ENCODE measurements at regions not wholly inside any gene's neighbourhood (a gene's known extent, or its start where the extent isn't known, plus 50 kb on each side); places are given as distances from the start of the nearest gene placed in this dataset.

DNA sequence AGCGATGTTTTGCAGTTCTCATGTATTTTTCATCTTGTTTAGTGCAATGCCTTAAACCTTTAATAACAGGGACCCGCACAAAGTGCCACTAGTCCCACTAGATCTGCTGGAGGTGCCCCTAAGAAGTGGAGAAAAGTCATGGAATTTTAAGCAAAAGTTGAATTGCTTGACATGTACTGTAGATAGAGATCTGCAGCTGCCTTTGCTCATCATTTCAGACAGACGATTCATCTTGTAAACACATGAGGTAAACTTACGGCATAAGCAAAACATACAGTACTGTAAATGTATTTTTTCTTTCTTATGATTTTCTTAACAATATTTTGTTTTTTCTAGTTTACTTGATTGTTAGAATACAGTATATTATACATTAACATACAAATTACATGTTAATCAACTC is 295.6 kb downstream of the CASP12 start:
- H3K9me2 ChIP-seq (replicated peaks; ENCODE audit: low read length), result no peaks in the 10 kb centered on the region
- ChIA-PET POLR2A (ENCODE audit: unreplicated experiment) (no interaction called here), CTCF (no interaction called here)
- intact Hi-C loops (cut with micrococcal nuclease), result loop anchor here (10.0 kb wide), 1 partner anchor 342 kb away; no protein-coding TSS in a partner anchor
- no peaks in the 10 kb centered on the region; the same call in 1 of the 2 replicates for H3K36me3 ChIP-seq (ENCODE audit: low read depth, low read length)
- no peaks in the 10 kb centered on the region for H3K79me2 ChIP-seq (ENCODE audit: low read length)
- TF ChIP-seq, protein P1, sequence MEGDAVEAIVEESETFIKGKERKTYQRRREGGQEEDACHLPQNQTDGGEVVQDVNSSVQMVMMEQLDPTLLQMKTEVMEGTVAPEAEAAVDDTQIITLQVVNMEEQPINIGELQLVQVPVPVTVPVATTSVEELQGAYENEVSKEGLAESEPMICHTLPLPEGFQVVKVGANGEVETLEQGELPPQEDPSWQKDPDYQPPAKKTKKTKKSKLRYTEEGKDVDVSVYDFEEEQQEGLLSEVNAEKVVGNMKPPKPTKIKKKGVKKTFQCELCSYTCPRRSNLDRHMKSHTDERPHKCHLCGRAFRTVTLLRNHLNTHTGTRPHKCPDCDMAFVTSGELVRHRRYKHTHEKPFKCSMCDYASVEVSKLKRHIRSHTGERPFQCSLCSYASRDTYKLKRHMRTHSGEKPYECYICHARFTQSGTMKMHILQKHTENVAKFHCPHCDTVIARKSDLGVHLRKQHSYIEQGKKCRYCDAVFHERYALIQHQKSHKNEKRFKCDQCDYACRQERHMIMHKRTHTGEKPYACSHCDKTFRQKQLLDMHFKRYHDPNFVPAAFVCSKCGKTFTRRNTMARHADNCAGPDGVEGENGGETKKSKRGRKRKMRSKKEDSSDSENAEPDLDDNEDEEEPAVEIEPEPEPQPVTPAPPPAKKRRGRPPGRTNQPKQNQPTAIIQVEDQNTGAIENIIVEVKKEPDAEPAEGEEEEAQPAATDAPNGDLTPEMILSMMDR (conservative IDR thresholded peaks at IDR 0.05; ENCODE audit: low read depth, low read length), result no peak
- TF ChIP-seq EZH2 (IDR thresholded peaks at IDR 0.05; ENCODE audit: low read length, unreplicated experiment), result no peak
- no peak for TF ChIP-seq EZH2phosphoT487 (IDR thresholded peaks at IDR 0.05; ENCODE audit: borderline replicate concordance, low read length)
- H2AFZ ChIP-seq (ENCODE audit: low read length), result 0 out of 2 replicates have a peak overlapping the region, but pooled peaks have one; percentile 40
- H3F3A ChIP-seq (ENCODE audit: low read length, unreplicated experiment), result no peaks in the 10 kb centered on the region
- DNase-seq (peak; percentile 23), ATAC-seq (peak; percentile 74)
- H3K4me1 ChIP-seq (ENCODE audit: insufficient read depth, low read length), result peaks cover 13% of the 10 kb centered on the region
- H3K4me3 ChIP-seq (ENCODE audit: low read length), result no peak overlapping the region
- no peaks in the 10 kb centered on the region for H3K27me3 ChIP-seq (ENCODE audit: low read length)
- H3K27ac ChIP-seq (ENCODE audit: low read length), result no peak overlapping the region
- H3K9ac ChIP-seq (ENCODE audit: low read length), result no peak overlapping the region
- BruUV-seq (replicated peaks), result no TSS peak
- H3K9me3 ChIP-seq (ENCODE audit: low read length), result no peaks in the 10 kb centered on the region
- H3K4me2 ChIP-seq (ENCODE audit: low read length), result peak overlapping the region; percentile 16; the same call in 1 of the 2 replicates
- no peaks in the 10 kb centered on the region for H4K20me1 ChIP-seq (ENCODE audit: low read length)

DNA sequence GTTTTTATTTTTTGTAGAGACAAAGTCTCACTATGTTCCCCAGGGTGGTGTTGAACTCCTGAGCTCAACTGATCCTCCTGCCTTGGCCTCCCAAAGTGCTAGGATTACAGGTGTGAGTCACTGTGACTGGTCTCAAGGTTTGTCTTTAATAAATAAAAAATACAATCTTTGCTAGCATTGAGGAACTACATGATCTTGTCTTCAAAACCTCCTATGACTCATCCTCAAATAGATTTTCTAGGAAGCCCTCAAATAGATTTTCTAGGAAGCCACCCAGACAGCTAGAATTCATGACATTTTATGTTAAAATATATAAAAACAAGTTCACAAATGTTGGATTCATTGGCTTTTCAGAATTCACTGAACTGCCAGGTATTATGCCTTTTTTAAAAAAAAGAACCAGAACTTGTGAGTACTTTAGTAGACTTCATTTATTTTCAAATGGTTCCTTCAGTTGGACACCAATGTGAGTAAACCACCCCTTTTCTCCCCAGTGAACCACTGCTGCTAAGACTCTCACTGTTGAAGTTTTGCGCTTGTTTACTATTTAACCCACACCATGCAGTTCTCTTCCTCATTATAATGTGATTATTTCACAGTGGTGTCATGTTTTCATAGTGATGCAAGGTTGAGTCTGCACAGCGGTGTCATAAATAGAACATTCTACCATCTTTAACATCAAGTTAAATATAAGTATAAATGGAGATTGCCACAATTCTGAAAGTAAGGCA is 303.9 kb downstream of the CASP12 start:
- Histone ChIP-seq H4K20me1 (ENCODE audit: low read length) (no peaks in the 10 kb centered on the region), H3K4me2 (ENCODE audit: low read length) (no peak overlapping the region), H3K27me3 (ENCODE audit: low read length) (no peaks in the 10 kb centered on the region), H3K27ac (ENCODE audit: low read length) (no peak overlapping the region), H3F3A (ENCODE audit: low read length, unreplicated experiment) (no peaks in the 10 kb centered on the region), H3K4me3 (ENCODE audit: low read length) (no peak overlapping the region), H3K9me3 (ENCODE audit: low read length) (no peaks in the 10 kb centered on the region), H3K9ac (ENCODE audit: low read length) (no peak overlapping the region), H3K9me2 (replicated peaks; ENCODE audit: low read length) (no peaks in the 10 kb centered on the region), H3K4me1 (ENCODE audit: insufficient read depth, low read length) (peaks cover 10% of the 10 kb centered on the region; the same call in 1 of the 2 replicates), H3K36me3 (ENCODE audit: low read depth, low read length) (no peaks in the 10 kb centered on the region), H3K79me2 (ENCODE audit: low read length) (no peaks in the 10 kb centered on the region), H2AFZ (ENCODE audit: low read length) (no peak overlapping the region)
- intact Hi-C loops (cut with micrococcal nuclease), result loop anchor here (10.0 kb wide), 1 partner anchor 670 kb away; no protein-coding TSS in a partner anchor
- CTCF ChIA-PET, result no interaction called here
- BruUV-seq (replicated peaks), result no TSS peak
- POLR2A ChIA-PET (ENCODE audit: unreplicated experiment), result no interaction called here
- TF ChIP-seq EZH2phosphoT487 (IDR thresholded peaks at IDR 0.05; ENCODE audit: borderline replicate concordance, low read length), result no peak
- TF ChIP-seq, protein P1 (conservative IDR thresholded peaks at IDR 0.05; ENCODE audit: low read depth, low read length), result no peak
- no peak for TF ChIP-seq EZH2 (IDR thresholded peaks at IDR 0.05; ENCODE audit: low read length, unreplicated experiment)
- DNase-seq, result peak; percentile 58
- peak; percentile 71 for ATAC-seq

DNA sequence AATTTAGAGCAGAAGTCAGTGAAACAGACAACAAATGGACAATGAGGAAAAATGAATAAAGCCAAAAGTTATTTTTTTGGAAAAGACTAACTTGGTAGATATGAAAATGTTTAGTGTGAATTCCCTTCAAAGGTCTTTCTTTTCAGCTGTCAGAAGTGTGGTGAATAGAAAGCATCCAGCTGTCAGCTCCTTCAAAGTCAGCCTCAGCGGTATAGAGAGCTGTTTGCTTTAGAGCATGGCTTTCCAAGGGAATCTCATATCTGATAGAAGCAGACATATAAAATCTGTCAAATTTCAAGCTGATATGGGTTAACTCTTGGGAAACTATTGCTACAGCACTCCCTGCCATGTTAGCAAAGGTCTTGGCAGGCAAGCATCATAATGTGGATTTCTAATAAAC is 309.3 kb downstream of the CASP12 start:
- POLR2A ChIA-PET (ENCODE audit: unreplicated experiment), result no interaction called here
- BruUV-seq (replicated peaks), result no TSS peak
- intact Hi-C loops (cut with micrococcal nuclease), result no loop called here
- Histone ChIP-seq H3K27ac (ENCODE audit: low read length) (no peak overlapping the region), H3K36me3 (ENCODE audit: low read depth, low read length) (no peaks in the 10 kb centered on the region), H2AFZ (ENCODE audit: low read length) (no peak overlapping the region), H3K79me2 (ENCODE audit: low read length) (no peaks in the 10 kb centered on the region), H3K9me2 (replicated peaks; ENCODE audit: low read length) (no peaks in the 10 kb centered on the region), H4K20me1 (ENCODE audit: low read length) (no peaks in the 10 kb centered on the region), H3K4me3 (ENCODE audit: low read length) (no peak overlapping the region), H3K4me2 (ENCODE audit: low read length) (no peak overlapping the region), H3F3A (ENCODE audit: low read length, unreplicated experiment) (no peaks in the 10 kb centered on the region), H3K9me3 (ENCODE audit: low read length) (no peaks in the 10 kb centered on the region), H3K9ac (ENCODE audit: low read length) (no peak overlapping the region), H3K27me3 (ENCODE audit: low read length) (no peaks in the 10 kb centered on the region), H3K4me1 (ENCODE audit: insufficient read depth, low read length) (peaks cover 2% of the 10 kb centered on the region; the same call in 1 of the 2 replicates)
- CTCF ChIA-PET, result no interaction called here
- no peak for DNase-seq
- no peak for ATAC-seq
- TF ChIP-seq, protein P1 (conservative IDR thresholded peaks at IDR 0.05; ENCODE audit: low read depth, low read length), result no peak
- TF ChIP-seq EZH2phosphoT487 (IDR thresholded peaks at IDR 0.05; ENCODE audit: borderline replicate concordance, low read length) (no peak), EZH2 (IDR thresholded peaks at IDR 0.05; ENCODE audit: low read length, unreplicated experiment) (no peak)

All from PC-3 (cell line).